Neural cell (in vitro differentiated cells): ENCODE measurements at regions not wholly inside any gene's neighbourhood (a gene's known extent, or its start where the extent isn't known, plus 50 kb on each side); places are given as distances from the start of the nearest gene placed in this dataset.

ENCODE experiments used
- H2AFZ ChIP-seq: fragments of 200-600, 300-800 bp; sonication (generic), shearing (Covaris generic); 2 replicates; pipeline ENCODE4 v1.6.0; 2014; ENCODE audit warnings: low read depth, mild to moderate bottlenecking, antibody characterized with exemption, low read length, moderate library complexity
- H3F3A ChIP-seq: fragments of 200-600 bp; shearing (Covaris generic); 2 replicates; pipeline ENCODE4 v1.6.1; 2016; ENCODE audit warnings: mild to moderate bottlenecking, moderate library complexity, mixed read lengths, antibody characterized with exemption, low read length; ENCODE audit not compliant: insufficient read depth, poor library complexity, severe bottlenecking
- H3K27ac ChIP-seq: fragments of 200-600, 300-800 bp; sonication (generic), shearing (Covaris generic); 2 replicates; pipeline ENCODE4 v1.5.1; 2014; ENCODE audit warnings: mild to moderate bottlenecking, low read length, moderate library complexity
- H3K27me3 ChIP-seq: fragments of 300-800, 200-600 bp; sonication (generic), shearing (Covaris generic); 2 replicates; pipeline ENCODE4 v1.6.0; 2014; ENCODE audit warnings: mild to moderate bottlenecking, low read depth, low read length, moderate library complexity; ENCODE audit not compliant: insufficient read depth
- H3K36me3 ChIP-seq: fragments of 300-800, 200-600 bp; sonication (generic), shearing (Covaris generic); 2 replicates; pipeline ENCODE4 v1.5.1; 2014; ENCODE audit warnings: mild to moderate bottlenecking, antibody characterized with exemption, low read length, moderate library complexity; ENCODE audit not compliant: insufficient read depth
- H3K4me2 ChIP-seq: fragments of 300-800, 200-600 bp; sonication (generic), shearing (Covaris generic); 2 replicates; pipeline ENCODE4 v1.6.0; 2014; ENCODE audit warnings: mild to moderate bottlenecking, low read length
- H3K4me3 ChIP-seq: fragments of 300-800, 200-600 bp; sonication (generic), shearing (Covaris generic); 2 replicates; pipeline ENCODE4 v1.5.1; 2014; ENCODE audit warnings: mild to moderate bottlenecking, low read length, moderate library complexity
- H3K79me2 ChIP-seq: fragments of 200-600 bp; shearing (Covaris generic); replicated peaks from 2 replicates; pipeline ENCODE4 v1.6.0; 2014; ENCODE audit warnings: mild to moderate bottlenecking, low read length, moderate library complexity; ENCODE audit not compliant: insufficient read depth
- H3K9ac ChIP-seq: fragments of 300-800, 200-600 bp; sonication (generic), shearing (Covaris generic); 2 replicates; pipeline ENCODE4 v1.6.1; 2016; ENCODE audit warnings: mild to moderate bottlenecking, low read length, mixed read lengths
- H3K9me2 ChIP-seq: fragments of 200-600 bp; shearing (Covaris generic); 2 replicates; pipeline ENCODE4 v1.6.1; 2016; ENCODE audit warnings: mild to moderate bottlenecking, low read length, mixed read lengths; ENCODE audit not compliant: insufficient read depth
- H3K9me3 ChIP-seq: fragments of 200-600, 300-800 bp; sonication (generic), shearing (Covaris generic); 2 replicates; pipeline ENCODE4 v1.6.1; 2016; ENCODE audit warnings: mild to moderate bottlenecking, mixed run types, low read length, moderate library complexity, mixed read lengths
- H4K20me1 ChIP-seq: fragments of 200-600 bp; shearing (Covaris generic); 2 replicates; pipeline ENCODE4 v1.6.1; 2016; ENCODE audit warnings: mild to moderate bottlenecking, mixed run types; ENCODE audit not compliant: insufficient read depth
- CTCF ChIP-seq: fragments of 450-650 bp; IDR thresholded peaks from 2 replicates; pipeline ENCODE4 v1.5.1; 2014; ENCODE audit warnings: antibody characterized with exemption, mild to moderate bottlenecking, moderate library complexity; ENCODE audit not compliant: poor library complexity, severe bottlenecking
- EP300 ChIP-seq: fragments of 450-650 bp; conservative IDR thresholded peaks from 2 replicates; pipeline ENCODE4 v1.6.1; 2014; ENCODE audit warnings: antibody characterized with exemption, mild to moderate bottlenecking, moderate library complexity; ENCODE audit not compliant: poor library complexity, severe bottlenecking
- EZH2 ChIP-seq: fragments of 200-600, 300-800 bp; shearing (Covaris generic), sonication (generic); IDR thresholded peaks from 2 replicates; pipeline ENCODE4 v1.6.1; 2014; ENCODE audit warnings: antibody characterized with exemption, low read length, borderline replicate concordance, mild to moderate bottlenecking; ENCODE audit not compliant: insufficient read depth, poor library complexity, severe bottlenecking
- MXI1 ChIP-seq: fragments of 450-650 bp; conservative IDR thresholded peaks from 2 replicates; pipeline ENCODE4 v1.6.1; 2014; ENCODE audit warnings: antibody characterized with exemption, mild to moderate bottlenecking; ENCODE audit not compliant: poor library complexity, severe bottlenecking
- POLR2AphosphoS5 ChIP-seq: IDR thresholded peaks from 2 replicates; pipeline ENCODE4 v1.6.1; 2012
- RAD21 ChIP-seq: fragments of 450-650 bp; conservative IDR thresholded peaks from 2 replicates; pipeline ENCODE4 v1.6.1; 2014; ENCODE audit warnings: antibody characterized with exemption, mild to moderate bottlenecking, moderate library complexity
- REST ChIP-seq: IDR thresholded peaks from 2 replicates; pipeline ENCODE4 v1.6.1; 2012; ENCODE audit warnings: borderline replicate concordance
- SMC3 ChIP-seq: fragments of 450-650 bp; conservative IDR thresholded peaks from 2 replicates; pipeline ENCODE4 v1.6.1; 2014; ENCODE audit warnings: antibody characterized with exemption, mild to moderate bottlenecking, moderate library complexity; ENCODE audit not compliant: poor library complexity
- TAF1 ChIP-seq: IDR thresholded peaks from 2 replicates; pipeline ENCODE4 v1.6.1; 2012; ENCODE audit warnings: low read depth

- no peaks in the 10 kb centered on the region for H3K9me2 ChIP-seq
- no peak overlapping the region for H3K27ac ChIP-seq
- H3K4me2 ChIP-seq = no peak overlapping the region
- no peaks in the 10 kb centered on the region for H4K20me1 ChIP-seq
- H3K9me3 ChIP-seq = no peaks in the 10 kb centered on the region
- no peak for TF ChIP-seq CTCF
- no peak for TF ChIP-seq RAD21
- no peak for TF ChIP-seq POLR2AphosphoS5
- no peak for TF ChIP-seq MXI1
- no peak for TF ChIP-seq SMC3
- TF ChIP-seq EZH2 = no peak
- H3K79me2 ChIP-seq = no peaks in the 10 kb centered on the region
- H3K27me3 ChIP-seq = no peaks in the 10 kb centered on the region
- no peak overlapping the region for H2AFZ ChIP-seq
- no peaks in the 10 kb centered on the region for H3F3A ChIP-seq
- H3K36me3 ChIP-seq = no peaks in the 10 kb centered on the region
- H3K4me3 ChIP-seq = no peak overlapping the region
- no peak overlapping the region for H3K9ac ChIP-seq
Measured at GRCh38 chr10:117477211-117477947, 65.2 kb upstream of the EMX2 start.

GRCh38 chr10:117476716-117477115 lies 65.8 kb upstream of the EMX2 start:
- Histone ChIP-seq H3K79me2 (no peaks in the 10 kb centered on the region), H3K4me3 (no peak overlapping the region), H3K36me3 (no peaks in the 10 kb centered on the region)

More at GRCh38 chr10:117476716-117477115, 65.8 kb upstream of the EMX2 start:
- H3K9ac ChIP-seq = no peak overlapping the region
- H3K9me3 ChIP-seq = no peaks in the 10 kb centered on the region
- no peak for TF ChIP-seq MXI1
- no peak for TF ChIP-seq TAF1
- TF ChIP-seq POLR2AphosphoS5 = no peak
- TF ChIP-seq REST = no peak
- no peak for TF ChIP-seq SMC3
- TF ChIP-seq EZH2 = no peak
- no peak for TF ChIP-seq CTCF
- no peak for TF ChIP-seq EP300
- TF ChIP-seq RAD21 = no peak
- H2AFZ ChIP-seq = no peak overlapping the region
- H3K4me2 ChIP-seq = no peak overlapping the region
- H3F3A ChIP-seq = no peaks in the 10 kb centered on the region
- H4K20me1 ChIP-seq = no peaks in the 10 kb centered on the region
- no peak overlapping the region for H3K27ac ChIP-seq
- no peaks in the 10 kb centered on the region for H3K27me3 ChIP-seq
- H3K9me2 ChIP-seq = no peaks in the 10 kb centered on the region
